ENCODE measurements at regions not wholly inside any gene's neighbourhood (a gene's known extent, or its start where the extent isn't known, plus 50 kb on each side); places are given as distances from the start of the nearest gene placed in this dataset.

GRCh38 chr5:164722702-164723101 lies 1217.3 kb downstream of the MAT2B start:
- no peak for TF ChIP-seq CTCF (IDR thresholded peaks at IDR 0.05; ENCODE audit: low read depth, low read length)
- no peak for DNase-seq (ENCODE audit: extremely low read depth, low read depth)

- DNase-seq (ENCODE audit: extremely low read depth, low read depth), result no peak
- no peak for TF ChIP-seq CTCF (IDR thresholded peaks at IDR 0.05; ENCODE audit: low read depth, low read length)
Measured at GRCh38 chr5:164727012-164727411, 1221.6 kb downstream of the MAT2B start.

GRCh38 chr5:164728733-164729132 lies 1223.3 kb downstream of the MAT2B start:
- DNase-seq (ENCODE audit: extremely low read depth, low read depth), result no peak
- TF ChIP-seq CTCF (IDR thresholded peaks at IDR 0.05; ENCODE audit: low read depth, low read length), result no peak

- DNase-seq (ENCODE audit: extremely low read depth, low read depth), result no peak
- TF ChIP-seq CTCF (IDR thresholded peaks at IDR 0.05; ENCODE audit: low read depth, low read length), result no peak
Measured at GRCh38 chr5:164735334-164735733, 1229.9 kb downstream of the MAT2B start.

GRCh38 chr5:164741376-164741775 lies 1236.0 kb downstream of the MAT2B start:
- TF ChIP-seq CTCF (IDR thresholded peaks at IDR 0.05; ENCODE audit: low read depth, low read length), result no peak
- no peak for DNase-seq (ENCODE audit: extremely low read depth, low read depth)

GRCh38 chr5:164742025-164742424 lies 1236.6 kb downstream of the MAT2B start:
- no peak for DNase-seq (ENCODE audit: extremely low read depth, low read depth)
- TF ChIP-seq CTCF (IDR thresholded peaks at IDR 0.05; ENCODE audit: low read depth, low read length), result no peak

- DNase-seq (ENCODE audit: extremely low read depth, low read depth), result no peak
- no peak for TF ChIP-seq CTCF (IDR thresholded peaks at IDR 0.05; ENCODE audit: low read depth, low read length)
Measured at GRCh38 chr5:164746723-164747122, 1241.3 kb downstream of the MAT2B start.
